HG03060 (cell line): ENCODE measurements at regions not wholly inside any gene's neighbourhood (a gene's known extent, or its start where the extent isn't known, plus 50 kb on each side); places are given as distances from the start of the nearest gene placed in this dataset.

Experiments
- ATAC-seq: cut with Tn5 transposase; IDR thresholded peaks from one replicate; pipeline ENCODE4 v1.9.1; 2021; ENCODE audit warnings: low read depth, moderate number of reproducible peaks; ENCODE audit not compliant: unreplicated experiment

DNA sequence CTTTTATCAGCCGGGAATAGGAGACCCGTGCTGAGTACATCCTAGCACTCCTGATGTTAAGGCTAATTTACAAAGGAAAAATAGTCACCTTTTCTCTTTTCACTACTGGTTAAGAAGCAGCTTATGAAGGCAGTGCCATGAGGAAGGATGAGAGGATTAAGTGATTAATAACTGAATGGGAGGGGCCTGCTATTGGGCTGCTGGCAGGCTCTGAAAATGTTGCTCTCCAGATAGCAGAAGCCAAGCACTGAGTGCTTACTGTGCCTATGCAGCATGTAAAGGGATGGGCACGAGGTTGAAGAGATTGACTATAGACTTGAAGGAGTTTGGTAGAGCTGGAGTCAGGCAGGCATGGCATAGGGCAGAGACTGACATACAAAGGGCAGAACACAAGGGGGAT is 282.4 kb upstream of the THSD7B start:
- ATAC-seq, result no peak

DNA sequence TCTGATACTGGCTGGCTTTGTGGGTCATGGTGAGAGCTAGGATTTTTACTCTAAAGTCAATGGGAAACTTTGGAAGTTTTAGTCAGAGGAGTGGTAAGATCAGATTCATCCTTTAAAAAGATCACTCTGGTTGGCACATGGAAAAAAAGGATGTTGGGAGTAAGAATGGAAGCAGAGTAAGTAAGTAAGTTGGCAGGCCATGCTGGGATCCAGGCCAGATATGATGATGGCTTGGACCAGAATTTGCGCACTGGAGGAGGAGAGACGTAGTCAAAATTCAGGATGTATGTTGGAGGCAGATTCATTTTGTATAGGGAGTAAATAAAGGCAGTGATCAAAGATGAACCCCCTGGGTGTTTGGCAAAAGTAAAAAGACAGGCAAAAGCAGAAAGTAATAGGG is 283.3 kb upstream of the THSD7B start:
- ATAC-seq, result no peak

- no peak for ATAC-seq
Measured at GRCh38 chr2:136479696-136480095, 285.6 kb upstream of the THSD7B start.

- no peak for ATAC-seq
Measured at GRCh38 chr2:136468799-136469369, 296.5 kb upstream of the THSD7B start.

GRCh38 chr2:136452528-136452927 is 312.8 kb upstream of the THSD7B start:
- no peak for ATAC-seq

GRCh38 chr2:136448986-136449780 is 316.2 kb upstream of the THSD7B start:
- no peak for ATAC-seq

GRCh38 chr2:136448432-136448831 is 316.9 kb upstream of the THSD7B start:
- ATAC-seq, result no peak

DNA sequence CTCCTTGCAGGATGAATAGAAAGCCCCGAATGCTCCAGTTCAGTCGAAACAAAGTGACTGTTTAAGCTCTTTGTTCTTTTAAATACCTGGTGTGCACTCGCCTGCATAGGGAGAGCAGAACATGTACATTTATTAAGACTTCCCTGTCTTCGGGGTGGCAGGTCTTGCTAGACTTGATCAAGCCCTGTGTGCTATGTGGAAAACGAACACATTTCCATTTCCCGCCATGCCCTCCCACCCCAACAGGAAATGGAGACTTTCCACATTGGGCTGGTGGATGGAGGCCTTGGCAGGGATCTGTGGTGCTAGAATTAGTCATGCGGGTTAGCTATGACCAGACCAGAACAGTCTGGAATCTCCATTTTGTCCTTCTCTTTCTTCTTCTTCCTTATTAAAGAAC is 321.0 kb upstream of the THSD7B start:
- ATAC-seq, result no peak

GRCh38 chr2:136443661-136444060 is 321.7 kb upstream of the THSD7B start:
- ATAC-seq, result no peak

- ATAC-seq, result no peak
Measured at GRCh38 chr2:136441979-136442714, 323.2 kb upstream of the THSD7B start.

GRCh38 chr2:136439064-136439676 is 321.2 kb upstream of the CXCR4 start:
- no peak for ATAC-seq

- ATAC-seq, result no peak
Measured at GRCh38 chr2:136437461-136437860, 319.5 kb upstream of the CXCR4 start.

- no peak for ATAC-seq
Measured at GRCh38 chr2:136436936-136437335, 319.0 kb upstream of the CXCR4 start.

DNA sequence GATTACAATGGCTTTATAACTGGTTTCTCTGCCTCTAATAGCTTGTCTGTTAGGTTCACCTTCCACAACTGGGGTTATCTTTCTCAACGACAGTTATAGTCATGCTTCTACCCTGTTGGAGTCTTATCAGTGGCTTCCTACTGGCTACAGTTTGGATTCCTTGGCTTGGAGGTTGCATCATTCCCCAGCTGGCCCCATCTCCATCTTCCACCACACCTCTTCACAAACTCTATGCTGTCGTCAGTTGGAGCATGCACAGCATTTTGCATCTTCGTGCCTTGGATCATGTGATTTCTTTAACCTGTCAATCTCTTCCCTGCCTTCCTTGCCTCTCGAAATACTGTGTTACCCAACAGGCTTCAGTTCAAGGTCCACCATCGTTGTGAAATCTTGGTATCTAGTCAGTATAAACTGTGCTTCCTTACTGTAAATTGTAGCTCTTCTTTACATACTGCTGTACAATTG is 316.3 kb upstream of the CXCR4 start:
- ATAC-seq, result no peak

DNA sequence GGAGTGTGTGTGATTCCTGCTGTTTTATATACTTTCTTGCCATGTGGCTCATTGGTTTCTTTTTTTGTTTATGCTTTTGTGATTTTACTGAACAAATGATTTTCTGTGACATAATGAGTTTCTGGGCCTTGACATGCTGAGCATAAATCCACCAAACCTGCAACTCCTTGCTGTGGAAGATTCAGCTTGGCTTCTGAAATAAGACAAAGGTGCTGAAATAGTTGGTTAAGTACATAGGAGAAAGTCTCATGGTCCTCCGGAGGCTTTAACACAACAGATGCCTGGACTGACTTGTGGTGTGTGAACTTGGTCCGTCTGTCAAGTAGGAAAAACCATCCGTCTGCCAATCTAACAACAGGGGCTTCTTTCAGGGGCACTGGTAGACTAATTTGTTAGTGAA is 315.3 kb upstream of the CXCR4 start:
- ATAC-seq, result no peak

DNA sequence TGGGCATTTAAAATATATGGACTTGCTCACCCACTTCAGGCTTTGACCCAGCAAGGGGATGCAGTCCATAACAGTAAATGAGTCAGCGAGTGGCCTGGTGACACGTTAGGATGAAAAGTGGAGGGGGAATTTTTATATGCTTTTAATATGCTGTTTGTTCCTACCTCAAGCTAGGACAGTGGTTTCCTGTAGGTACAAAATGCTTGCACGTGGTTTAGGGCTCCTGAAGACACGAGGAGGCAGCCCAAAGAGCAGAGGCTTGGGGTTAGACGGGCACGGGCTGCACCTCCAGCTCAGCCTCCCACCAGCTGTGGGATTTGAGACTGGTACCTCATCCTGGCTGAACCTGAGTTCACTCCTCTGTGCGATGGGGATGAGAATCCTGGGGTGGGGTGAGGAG is 306.2 kb upstream of the CXCR4 start:
- no peak for ATAC-seq

- peak; percentile 88 for ATAC-seq
Measured at GRCh38 chr2:136423516-136423996, 305.6 kb upstream of the CXCR4 start.

DNA sequence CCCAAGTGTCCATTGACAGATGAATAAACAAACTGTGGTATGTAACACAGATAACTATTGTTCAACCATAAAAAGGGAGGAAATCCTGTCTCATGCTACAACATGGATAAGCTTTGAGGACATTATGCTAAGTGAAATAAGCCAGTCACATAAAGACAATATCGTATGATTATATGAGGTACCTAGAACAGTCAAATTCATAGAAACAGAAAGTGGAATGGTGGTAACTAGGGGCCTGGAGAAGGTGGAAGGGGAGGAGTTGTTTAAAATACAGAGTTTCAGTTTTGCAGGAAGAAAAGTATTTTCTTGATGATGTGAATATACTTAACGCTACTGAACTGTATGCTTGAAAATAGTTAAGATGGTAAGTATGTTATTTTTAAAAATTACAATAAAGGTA is 304.6 kb upstream of the CXCR4 start:
- ATAC-seq, result no peak

DNA sequence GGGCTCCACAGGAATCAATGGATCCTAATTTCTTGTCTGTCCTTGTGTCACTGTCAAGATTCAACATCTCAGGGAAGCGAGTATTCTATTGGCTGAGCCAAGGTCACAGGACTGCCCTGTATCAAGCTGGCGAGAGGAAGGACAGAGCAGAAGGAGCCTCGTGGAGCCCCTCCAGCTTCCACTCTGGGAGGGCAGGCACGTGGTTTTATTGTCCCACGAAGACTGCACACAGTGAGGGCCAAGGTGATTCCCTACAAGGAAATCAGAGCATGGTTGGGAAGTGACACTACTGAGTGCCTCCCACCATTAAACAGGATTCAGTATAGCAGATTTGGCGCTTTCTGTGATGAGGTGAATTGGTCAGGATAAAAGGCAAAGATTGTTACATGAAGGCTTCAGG is 302.4 kb upstream of the CXCR4 start:
- ATAC-seq, result no peak

- ATAC-seq, result no peak
Measured at GRCh38 chr2:136411946-136412345, 294.0 kb upstream of the CXCR4 start.

DNA sequence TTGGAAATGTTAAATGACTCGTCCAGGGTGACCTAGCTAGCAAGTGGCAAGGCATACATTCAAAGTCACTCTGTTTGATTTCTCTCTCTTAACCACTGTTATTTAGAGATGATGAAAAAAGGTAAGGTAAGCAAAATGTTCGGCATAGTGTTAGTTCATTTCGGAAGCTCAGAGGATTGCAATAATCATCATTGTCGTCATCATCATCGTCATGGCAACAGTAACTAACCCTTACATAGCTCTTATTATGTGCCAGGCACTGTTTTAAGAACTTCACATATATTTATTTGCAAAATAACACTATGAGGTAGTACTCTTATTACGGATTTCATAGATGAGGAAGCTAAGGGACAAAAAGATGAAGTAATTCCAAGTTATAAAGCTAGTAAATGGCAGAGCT is 292.7 kb upstream of the CXCR4 start:
- no peak for ATAC-seq
